Activated effector memory CD4-positive, alpha-beta T cell treated with anti-CD3 and anti-CD28 coated beads, Interleukin-2, amount 50 U/mL, for 16 hours (primary cell): ENCODE measurements at regions not wholly inside any gene's neighbourhood (a gene's known extent, or its start where the extent isn't known, plus 50 kb on each side); places are given as distances from the start of the nearest gene placed in this dataset.

ENCODE experiments used
- DNase-seq: peaks from one replicate; pipeline ENCODE4 v3.0.0-alpha.2; 2020

DNA sequence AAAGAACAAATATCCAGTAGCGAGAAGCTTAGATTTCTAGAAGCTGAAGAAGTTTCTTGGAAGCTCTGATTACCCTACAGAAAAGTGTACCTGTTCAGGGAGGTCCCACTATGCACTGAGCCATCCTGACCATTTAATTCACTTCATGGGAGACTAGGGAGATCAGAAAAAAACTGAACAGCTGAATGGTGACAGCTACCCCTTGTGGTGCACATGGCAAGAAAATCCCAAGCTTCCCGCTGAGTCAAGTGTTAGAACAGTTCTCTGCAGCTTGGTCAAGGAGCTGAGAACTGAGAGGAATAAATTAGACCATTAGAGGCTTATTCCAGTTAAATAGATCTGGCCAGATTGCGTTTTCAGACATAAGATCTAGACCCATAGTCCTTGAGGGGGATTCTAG lies 197.2 kb upstream of the VEPH1 start:
- DNase-seq: no peak

DNA sequence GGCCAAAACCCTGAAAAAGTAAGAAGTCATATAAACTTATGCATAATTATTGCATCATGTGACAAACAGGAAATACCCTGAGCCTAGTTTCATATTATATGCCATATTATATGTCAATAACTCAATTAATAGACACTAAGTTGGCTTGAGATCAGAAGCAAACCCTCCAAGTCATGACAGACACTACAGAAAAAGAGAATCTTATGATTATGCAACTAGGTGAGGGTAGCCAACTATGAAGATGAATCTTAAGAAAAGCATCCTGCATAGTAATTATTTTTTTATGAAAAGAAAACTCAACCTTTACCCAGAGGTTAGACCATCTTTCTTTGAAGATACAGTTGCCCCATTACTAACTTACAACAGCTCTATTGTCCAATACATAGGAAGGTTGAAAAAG lies 192.4 kb upstream of the VEPH1 start:
- DNase-seq: no peak

GRCh38 chr3:157695103-157695502 lies 191.9 kb upstream of the VEPH1 start:
- DNase-seq: no peak

- no peak for DNase-seq
Observed at GRCh38 chr3:157693762-157694161, 190.5 kb upstream of the VEPH1 start.

- no peak for DNase-seq
Observed at GRCh38 chr3:157692468-157692867, 189.3 kb upstream of the VEPH1 start.

- no peak for DNase-seq
Observed at GRCh38 chr3:157683668-157684067, 180.5 kb upstream of the VEPH1 start.

GRCh38 chr3:157672061-157672460 lies 168.8 kb upstream of the VEPH1 start:
- no peak for DNase-seq

DNA sequence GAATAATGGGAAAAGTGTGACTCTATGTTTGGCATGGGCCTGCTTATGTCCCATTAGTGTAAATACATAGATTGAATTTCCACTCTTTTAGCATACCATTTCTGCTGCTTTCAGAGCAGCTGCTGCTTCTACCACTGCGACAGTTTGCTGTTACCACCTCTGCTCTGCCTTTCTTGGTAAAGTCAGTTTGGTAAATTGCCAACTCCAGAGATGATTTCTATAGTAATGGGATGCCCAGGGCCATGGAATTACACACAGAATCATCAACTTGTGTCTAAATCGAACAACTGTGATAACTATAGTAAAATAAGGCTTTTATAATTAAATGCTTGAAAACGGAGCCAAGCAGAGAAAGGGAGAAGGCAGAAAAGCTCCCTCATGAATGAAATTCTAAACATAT lies 168.4 kb upstream of the VEPH1 start:
- no peak for DNase-seq

DNA sequence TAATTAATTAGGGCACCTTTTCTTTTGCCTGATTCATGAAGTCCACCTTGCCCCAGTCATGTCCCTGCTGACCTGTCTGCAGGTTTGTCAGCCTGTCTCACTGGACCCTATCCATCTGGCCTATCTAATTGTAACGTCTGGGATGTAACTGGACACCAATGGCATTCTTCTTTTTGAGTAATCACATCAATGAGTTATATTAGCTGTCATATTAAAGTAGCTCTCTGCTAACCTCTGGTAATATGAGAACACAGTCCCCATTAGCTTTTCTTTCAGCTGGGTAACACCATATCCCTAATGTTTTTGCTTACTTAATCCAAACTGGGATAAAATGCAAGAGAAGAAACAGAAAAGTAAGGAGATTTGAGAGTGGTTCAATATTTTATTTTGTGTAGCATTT lies 166.2 kb upstream of the VEPH1 start:
- DNase-seq: no peak

DNA sequence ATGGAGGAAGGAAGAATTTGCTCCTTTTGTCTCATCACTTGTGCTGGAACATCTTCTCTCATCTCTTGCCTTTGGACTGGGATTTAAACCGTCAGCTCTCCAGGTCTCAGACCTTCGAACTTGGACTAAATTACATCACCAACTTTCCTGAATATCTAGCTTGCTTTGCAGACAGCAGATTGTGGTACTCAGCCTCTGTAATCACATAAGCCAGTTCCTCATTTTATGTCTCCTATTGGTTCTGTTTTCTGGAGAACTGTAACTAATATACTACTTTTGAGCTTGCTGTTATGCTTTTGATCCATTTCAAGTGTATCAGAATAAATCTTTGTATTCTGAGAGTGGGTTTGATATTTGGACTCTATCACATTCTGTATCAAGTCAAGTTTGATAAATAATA lies 164.3 kb upstream of the VEPH1 start:
- DNase-seq: no peak

GRCh38 chr3:157662171-157662570 lies 159.0 kb upstream of the VEPH1 start:
- DNase-seq: no peak

GRCh38 chr3:157660847-157661246 lies 157.6 kb upstream of the VEPH1 start:
- no peak for DNase-seq

DNA sequence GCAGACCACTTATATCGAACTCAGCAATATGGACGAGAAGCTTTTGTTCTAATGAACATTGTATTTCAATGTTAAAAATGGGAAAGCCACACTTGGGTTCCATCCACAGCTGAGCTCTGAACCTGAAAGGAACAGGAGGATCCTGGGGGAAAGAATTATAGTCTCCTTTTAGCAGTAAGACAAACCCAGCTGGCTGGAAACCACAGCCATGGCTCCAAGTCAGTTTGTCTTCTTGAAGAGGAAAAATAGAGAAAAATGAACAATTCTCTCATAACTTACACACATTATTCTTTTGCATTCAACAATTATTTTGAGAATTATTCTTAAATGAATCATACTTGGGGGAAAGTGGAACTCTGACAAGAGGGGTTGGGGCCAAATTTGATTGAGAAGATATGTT lies 149.2 kb upstream of the VEPH1 start:
- DNase-seq: no peak

- no peak for DNase-seq
Observed at GRCh38 chr3:157650699-157651098, 147.5 kb upstream of the VEPH1 start.

- no peak for DNase-seq
Observed at GRCh38 chr3:157650172-157650571, 147.0 kb upstream of the VEPH1 start.

DNA sequence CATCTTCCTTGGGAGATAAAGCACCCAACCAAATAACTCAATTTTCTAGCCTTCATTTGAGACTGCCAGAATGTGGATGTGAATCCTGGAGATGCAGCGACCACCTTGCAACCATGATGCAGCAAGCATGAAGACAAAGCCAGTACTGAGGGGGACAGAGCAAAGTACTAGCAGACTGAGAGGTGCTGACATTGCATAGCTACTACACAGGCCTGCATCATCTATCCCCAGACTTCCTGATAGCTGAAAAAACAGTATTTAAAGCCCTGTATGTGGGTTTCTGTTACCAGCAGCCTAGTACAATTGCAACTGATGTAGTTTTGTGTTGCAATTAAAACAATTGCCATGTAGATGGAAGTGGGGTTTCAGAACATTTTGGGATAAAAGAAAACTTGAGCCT lies 146.3 kb upstream of the VEPH1 start:
- no peak for DNase-seq

- no peak for DNase-seq
Observed at GRCh38 chr3:157647820-157648219, 144.6 kb upstream of the VEPH1 start.

DNA sequence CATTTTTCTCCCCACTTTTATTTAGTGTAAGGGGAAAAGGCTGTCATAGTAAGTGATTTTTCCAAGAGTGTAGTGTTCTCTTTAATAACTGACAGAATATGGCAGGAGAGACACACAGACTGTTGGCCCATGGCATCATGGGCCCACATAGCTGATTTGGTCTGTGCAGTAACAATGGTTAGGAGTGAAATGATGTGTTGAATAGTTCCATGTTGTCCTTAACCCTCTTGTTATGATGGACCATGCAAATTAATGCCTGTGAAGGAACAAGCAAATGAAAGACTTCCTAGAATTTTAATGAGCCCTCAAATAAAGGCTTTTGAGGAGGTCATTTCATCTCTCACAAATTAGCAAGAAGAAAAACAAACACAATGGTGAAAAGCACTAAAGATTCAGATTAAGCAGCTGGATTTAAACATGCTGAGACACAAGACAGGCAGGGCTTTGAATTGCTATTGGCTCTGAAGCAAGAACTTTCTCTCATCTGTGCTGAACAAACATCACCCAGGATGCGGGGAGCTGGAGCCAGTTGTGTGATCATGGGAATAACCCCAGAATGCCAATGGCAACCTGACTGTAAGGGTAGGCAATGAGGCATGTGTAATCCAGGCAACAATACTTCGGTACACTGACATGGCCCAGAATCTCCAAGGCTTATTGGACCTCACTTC lies 136.7 kb upstream of the VEPH1 start:
- no peak for DNase-seq

DNA sequence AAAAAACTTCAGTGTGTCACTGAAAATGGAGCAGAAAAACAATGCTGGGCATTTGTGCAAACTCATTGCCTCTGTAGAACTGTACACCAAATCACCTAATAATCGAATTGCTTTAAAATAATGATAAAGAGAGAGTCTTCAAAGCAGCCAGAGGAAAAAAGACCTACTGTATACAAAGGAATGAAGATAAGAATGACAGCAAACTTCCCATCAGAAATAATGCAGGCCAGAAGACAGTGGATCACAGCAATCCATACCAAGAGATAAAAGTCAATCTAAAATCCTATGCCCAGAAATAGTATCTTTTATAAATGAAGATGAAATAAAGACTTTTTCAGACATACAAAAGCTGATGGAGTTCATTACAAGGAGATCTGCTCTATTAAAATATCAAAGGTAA lies 134.7 kb upstream of the VEPH1 start:
- no peak for DNase-seq

GRCh38 chr3:157633241-157633640 lies 130.0 kb upstream of the VEPH1 start:
- DNase-seq: no peak

- DNase-seq: no peak
Observed at GRCh38 chr3:157632075-157632474, 128.9 kb upstream of the VEPH1 start.

GRCh38 chr3:157631478-157631877 lies 128.3 kb upstream of the VEPH1 start:
- DNase-seq: no peak

GRCh38 chr3:157626817-157627216 lies 123.6 kb upstream of the VEPH1 start:
- no peak for DNase-seq

GRCh38 chr3:157624801-157625200 lies 121.6 kb upstream of the VEPH1 start:
- DNase-seq: no peak

GRCh38 chr3:157618886-157619285 lies 115.7 kb upstream of the VEPH1 start:
- no peak for DNase-seq
